ENCODE measurements at regions not wholly inside any gene's neighbourhood (a gene's known extent, or its start where the extent isn't known, plus 50 kb on each side); places are given as distances from the start of the nearest gene placed in this dataset.

GRCh38 chr9:93898026-93898425 is 57.1 kb downstream of the BARX1 start:
- Mint-ChIP-seq H3K36me3 (ENCODE audit: low read depth) (no peaks in the 10 kb centered on the region), H3K4me1 (no peaks in the 10 kb centered on the region), H3K4me3 (no peak overlapping the region), H3K27ac (no peak overlapping the region), H3K27me3 (no peaks in the 10 kb centered on the region), H3K9me3 (peaks cover under 1% of the 10 kb centered on the region)
- no peak for ATAC-seq (ENCODE audit: low read depth)
- ChIA-PET POLR2A (no interaction called here), CTCF (no interaction called here)
- no peak for DNase-seq
- no peak for TF ChIP-seq CTCF (IDR thresholded peaks at IDR 0.05)
- intact Hi-C loops (cut with micrococcal nuclease), result no loop called here

GRCh38 chr9:93897075-93897970 is 57.8 kb downstream of the BARX1 start:
- intact Hi-C loops (cut with micrococcal nuclease), result no loop called here

GRCh38 chr9:93896496-93897033 is 58.6 kb downstream of the BARX1 start:
- peak; percentile 11 for DNase-seq
- no peaks in the 10 kb centered on the region for H3K36me3 Mint-ChIP-seq (ENCODE audit: low read depth)
- no peaks in the 10 kb centered on the region for H3K27me3 Mint-ChIP-seq
- ATAC-seq (ENCODE audit: low read depth), result no peak
- ChIA-PET CTCF (no interaction called here), POLR2A (no interaction called here)
- no peaks in the 10 kb centered on the region for H3K4me1 Mint-ChIP-seq
- no peak for TF ChIP-seq CTCF (IDR thresholded peaks at IDR 0.05)
- H3K27ac Mint-ChIP-seq, result no peak overlapping the region
- intact Hi-C loops (cut with micrococcal nuclease), result no loop called here
- H3K4me3 Mint-ChIP-seq, result no peak overlapping the region
- H3K9me3 Mint-ChIP-seq, result peaks cover 6% of the 10 kb centered on the region

More at GRCh38 chr9:93897075-93897970, 57.8 kb downstream of the BARX1 start:
- H3K4me1 Mint-ChIP-seq, result no peaks in the 10 kb centered on the region
- DNase-seq (no peak), ATAC-seq (ENCODE audit: low read depth) (no peak)
- POLR2A ChIA-PET, result no interaction called here
- no peak overlapping the region for H3K27ac Mint-ChIP-seq
- CTCF ChIA-PET, result no interaction called here
- H3K4me3 Mint-ChIP-seq, result no peak overlapping the region
- H3K27me3 Mint-ChIP-seq, result no peaks in the 10 kb centered on the region
- H3K9me3 Mint-ChIP-seq, result peaks cover 6% of the 10 kb centered on the region
- H3K36me3 Mint-ChIP-seq (ENCODE audit: low read depth), result no peaks in the 10 kb centered on the region
- no peak for TF ChIP-seq CTCF (IDR thresholded peaks at IDR 0.05)

GRCh38 chr9:93896093-93896492 is 59.1 kb downstream of the BARX1 start:
- no peak for TF ChIP-seq CTCF (IDR thresholded peaks at IDR 0.05)
- DNase-seq (peak; percentile 6), ATAC-seq (ENCODE audit: low read depth) (no peak)
- H3K27ac Mint-ChIP-seq, result no peak overlapping the region
- POLR2A ChIA-PET, result no interaction called here
- intact Hi-C loops (cut with micrococcal nuclease), result no loop called here
- CTCF ChIA-PET, result no interaction called here
- H3K4me1 Mint-ChIP-seq, result no peaks in the 10 kb centered on the region
- no peaks in the 10 kb centered on the region for H3K27me3 Mint-ChIP-seq
- H3K36me3 Mint-ChIP-seq (ENCODE audit: low read depth), result no peaks in the 10 kb centered on the region
- no peak overlapping the region for H3K4me3 Mint-ChIP-seq
- H3K9me3 Mint-ChIP-seq, result peaks cover 6% of the 10 kb centered on the region

- Mint-ChIP-seq H3K4me1 (no peaks in the 10 kb centered on the region), H3K9me3 (peaks cover 6% of the 10 kb centered on the region), H3K4me3 (no peak overlapping the region), H3K27me3 (no peaks in the 10 kb centered on the region), H3K36me3 (ENCODE audit: low read depth) (no peaks in the 10 kb centered on the region), H3K27ac (no peak overlapping the region)
- CTCF ChIA-PET, result no interaction called here
- POLR2A ChIA-PET, result no interaction called here
- TF ChIP-seq CTCF (IDR thresholded peaks at IDR 0.05), result no peak
- no peak for DNase-seq
- ATAC-seq (ENCODE audit: low read depth), result no peak
- intact Hi-C loops (cut with micrococcal nuclease), result no loop called here
Observed at GRCh38 chr9:93895535-93895934, 59.6 kb downstream of the BARX1 start.
